ENCODE measurements at regions not wholly inside any gene's neighbourhood (a gene's known extent, or its start where the extent isn't known, plus 50 kb on each side); places are given as distances from the start of the nearest gene placed in this dataset.

DNA sequence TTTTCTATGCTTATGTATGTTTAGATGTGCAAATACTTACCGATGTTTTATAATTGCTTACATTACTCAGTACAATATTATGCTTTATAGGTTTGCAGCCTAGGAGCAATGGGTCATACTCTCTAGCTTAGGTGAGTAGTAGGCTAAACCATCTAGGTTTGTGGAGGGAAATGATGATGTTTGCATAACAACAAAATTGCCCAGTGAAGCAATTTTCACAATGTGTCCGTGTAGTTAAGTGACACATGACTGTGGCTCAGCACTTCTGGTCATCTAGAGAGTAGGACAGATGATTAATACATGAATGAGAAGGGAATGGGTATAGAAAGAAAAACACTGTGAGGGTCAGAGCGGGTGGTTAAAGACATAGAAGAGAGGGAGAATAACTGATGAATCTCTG is 2116.2 kb upstream of the PIK3C3 start:
- no peak overlapping the region for H3K4me3 ChIP-seq (ENCODE audit: low read depth, low read length)
- TF ChIP-seq CTCF (IDR thresholded peaks at IDR 0.05; ENCODE audit: insufficient read depth, low read length, severe bottlenecking) = no peak
- FAIRE-seq (no peak), DNase-seq (ENCODE audit: low read depth) (no peak)
- peaks cover 5% of the 10 kb centered on the region for H3K27me3 ChIP-seq (ENCODE audit: control insufficient read depth, insufficient read depth, low read length)
- no peaks in the 10 kb centered on the region for H3K36me3 ChIP-seq (ENCODE audit: control insufficient read depth, insufficient read depth, low read length)

- peak; percentile 53 for DNase-seq (ENCODE audit: low read depth)
- Histone ChIP-seq H3K4me3 (ENCODE audit: low read depth, low read length) (no peak overlapping the region), H3K36me3 (ENCODE audit: control insufficient read depth, insufficient read depth, low read length) (no peaks in the 10 kb centered on the region), H3K27me3 (ENCODE audit: control insufficient read depth, insufficient read depth, low read length) (no peaks in the 10 kb centered on the region)
- no peak for TF ChIP-seq CTCF (IDR thresholded peaks at IDR 0.05; ENCODE audit: insufficient read depth, low read length, severe bottlenecking)
- FAIRE-seq = peak; percentile 7
Measured at GRCh38 chr18:39835303-39836030, 2119.6 kb upstream of the PIK3C3 start.

DNA sequence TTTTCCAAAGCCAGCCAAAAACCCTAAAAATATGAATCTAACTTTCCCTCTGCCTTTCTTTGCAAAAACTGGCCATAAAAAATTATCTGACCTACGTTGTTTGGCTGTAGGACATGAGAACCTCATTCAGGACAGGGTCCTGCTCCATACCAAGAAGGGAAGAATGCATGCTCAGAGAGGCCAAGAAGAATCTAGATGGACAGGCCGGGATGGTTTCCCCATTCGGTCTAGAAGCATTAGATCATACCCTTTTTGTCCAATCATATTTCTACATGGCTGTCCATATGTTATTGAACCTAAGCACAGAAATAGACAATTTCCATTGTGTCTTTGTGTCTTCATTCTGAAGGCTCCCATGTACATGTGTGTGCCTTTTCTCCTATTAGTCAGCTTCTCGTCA is 2120.4 kb upstream of the PIK3C3 start:
- DNase-seq (ENCODE audit: low read depth) (no peak), FAIRE-seq (no peak)
- no peak for TF ChIP-seq CTCF (IDR thresholded peaks at IDR 0.05; ENCODE audit: insufficient read depth, low read length, severe bottlenecking)
- Histone ChIP-seq H3K4me3 (ENCODE audit: low read depth, low read length) (no peak overlapping the region), H3K27me3 (ENCODE audit: control insufficient read depth, insufficient read depth, low read length) (no peaks in the 10 kb centered on the region), H3K36me3 (ENCODE audit: control insufficient read depth, insufficient read depth, low read length) (no peaks in the 10 kb centered on the region)

- H3K36me3 ChIP-seq (ENCODE audit: control insufficient read depth, insufficient read depth, low read length) = no peaks in the 10 kb centered on the region
- H3K4me3 ChIP-seq (ENCODE audit: low read depth, low read length) = no peak overlapping the region
- peak; percentile 52 for DNase-seq (ENCODE audit: low read depth)
- FAIRE-seq = no peak
- no peak for TF ChIP-seq CTCF (IDR thresholded peaks at IDR 0.05; ENCODE audit: insufficient read depth, low read length, severe bottlenecking)
- no peaks in the 10 kb centered on the region for H3K27me3 ChIP-seq (ENCODE audit: control insufficient read depth, insufficient read depth, low read length)
Measured at GRCh38 chr18:39825485-39826150, 2129.4 kb upstream of the PIK3C3 start.

DNA sequence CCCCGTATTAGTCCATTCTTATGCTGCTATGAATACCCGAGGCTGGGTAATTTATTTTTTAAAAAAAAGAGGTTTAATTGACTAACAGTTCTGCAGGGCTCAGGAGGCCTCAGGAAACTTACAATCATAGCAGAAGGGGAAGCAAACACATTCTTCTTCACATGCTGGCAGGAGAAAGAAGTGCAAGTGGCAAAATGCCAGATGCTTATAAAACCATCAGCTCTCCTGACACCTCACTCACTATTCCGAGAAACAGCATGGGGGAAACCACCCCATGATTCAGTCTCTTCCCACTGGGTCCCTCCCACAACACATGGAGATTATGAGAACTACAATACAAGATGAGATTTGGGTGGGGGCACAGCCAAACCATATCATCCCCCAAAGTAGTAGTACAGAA is 2148.5 kb upstream of the PIK3C3 start:
- DNase-seq (ENCODE audit: low read depth) (peak; percentile 41), FAIRE-seq (no peak)
- TF ChIP-seq CTCF (IDR thresholded peaks at IDR 0.05; ENCODE audit: insufficient read depth, low read length, severe bottlenecking) = no peak
- no peaks in the 10 kb centered on the region for H3K27me3 ChIP-seq (ENCODE audit: control insufficient read depth, insufficient read depth, low read length)
- no peaks in the 10 kb centered on the region for H3K36me3 ChIP-seq (ENCODE audit: control insufficient read depth, insufficient read depth, low read length)
- no peak overlapping the region for H3K4me3 ChIP-seq (ENCODE audit: low read depth, low read length)

Measured in bronchial epithelial cell (primary cell).